HUES6 (cell line): ENCODE measurements at regions not wholly inside any gene's neighbourhood (a gene's known extent, or its start where the extent isn't known, plus 50 kb on each side); places are given as distances from the start of the nearest gene placed in this dataset.
"Not testable (repeated sequence)": the region's sequence is repeated elsewhere in the genome, so short reads cannot be mapped to it uniquely, and the experiment has no call there.

Experiments used
- H3K27ac ChIP-seq: 2 replicates; pipeline ENCODE4 v1.7.0; 2013; ENCODE audit warnings: low read depth, mild to moderate bottlenecking, low read length, inconsistent platforms
- H3K27me3 ChIP-seq: 2 replicates; pipeline ENCODE4 v1.6.1; 2013; ENCODE audit warnings: low read length; ENCODE audit not compliant: control insufficient read depth, insufficient read depth
- H3K36me3 ChIP-seq: 2 replicates; pipeline ENCODE4 v1.6.1; 2013; ENCODE audit warnings: low read length; ENCODE audit not compliant: control insufficient read depth, insufficient read depth
- H3K4me1 ChIP-seq: 2 replicates; pipeline ENCODE4 v1.6.1; 2013; ENCODE audit warnings: low read length; ENCODE audit not compliant: control insufficient read depth, insufficient read depth
- H3K4me3 ChIP-seq: 2 replicates; pipeline ENCODE4 v1.5.1; 2013; ENCODE audit warnings: low read depth, low read length
- H3K9ac ChIP-seq: one replicate; pipeline ENCODE4 v1.6.1; 2013; ENCODE audit warnings: mild to moderate bottlenecking, low read length
- H3K9me3 ChIP-seq: 2 replicates; pipeline ENCODE4 v1.6.1; 2013; ENCODE audit warnings: low read depth, low read length; ENCODE audit not compliant: control insufficient read depth, insufficient read depth

DNA sequence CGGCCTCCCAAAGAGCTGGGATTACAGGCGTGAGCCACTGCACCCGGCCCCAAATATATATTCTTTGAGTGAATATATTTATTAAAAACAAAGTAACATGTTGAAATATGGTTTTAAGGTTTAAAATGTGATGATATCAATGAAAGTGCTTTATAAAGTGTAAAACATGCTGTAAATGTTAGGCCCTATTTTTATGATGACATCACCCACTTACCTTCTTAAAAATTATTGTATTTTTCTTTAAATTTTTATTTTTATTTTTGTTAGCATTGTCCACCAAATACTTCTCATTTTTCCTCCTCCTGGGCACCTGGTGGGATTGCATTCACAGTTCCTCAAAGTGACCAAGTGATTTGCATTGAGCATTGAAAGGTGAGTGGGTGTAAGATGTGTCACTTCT, 152.6 kb upstream of the TBX3 start:
- Histone ChIP-seq H3K36me3 (no peaks in the 10 kb centered on the region), H3K9ac (no peak overlapping the region), H3K27me3 (no peaks in the 10 kb centered on the region), H3K4me3 (no peak overlapping the region), H3K9me3 (peaks cover 13% of the 10 kb centered on the region), H3K4me1 (no peaks in the 10 kb centered on the region; the same call in 1 of the 2 replicates), H3K27ac (no peak overlapping the region)

DNA sequence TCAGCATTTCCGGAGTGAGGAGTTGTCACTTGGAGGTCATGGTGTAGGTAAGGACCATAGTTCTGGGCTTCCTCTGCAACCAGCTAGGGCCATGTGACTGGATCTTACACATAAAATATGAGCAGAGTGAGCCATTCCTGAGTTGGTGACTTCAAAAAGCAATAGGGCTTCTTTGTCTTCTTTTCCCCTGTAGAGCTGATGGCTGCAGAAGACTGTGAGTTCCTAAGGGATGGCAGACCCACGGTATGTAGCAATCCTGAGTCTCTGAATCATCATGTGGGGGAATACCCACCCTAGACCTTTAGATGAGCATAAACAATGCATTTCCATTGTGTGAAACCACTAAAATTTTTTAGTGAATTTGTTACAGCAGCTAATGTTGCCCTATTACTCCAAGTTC, 151.1 kb upstream of the TBX3 start:
- no peak overlapping the region for H3K27ac ChIP-seq
- H3K4me1 ChIP-seq, result no peaks in the 10 kb centered on the region; the same call in 1 of the 2 replicates
- no peak overlapping the region for H3K4me3 ChIP-seq
- no peaks in the 10 kb centered on the region for H3K36me3 ChIP-seq
- H3K27me3 ChIP-seq, result no peaks in the 10 kb centered on the region
- peaks cover 13% of the 10 kb centered on the region for H3K9me3 ChIP-seq
- no peak overlapping the region for H3K9ac ChIP-seq

DNA sequence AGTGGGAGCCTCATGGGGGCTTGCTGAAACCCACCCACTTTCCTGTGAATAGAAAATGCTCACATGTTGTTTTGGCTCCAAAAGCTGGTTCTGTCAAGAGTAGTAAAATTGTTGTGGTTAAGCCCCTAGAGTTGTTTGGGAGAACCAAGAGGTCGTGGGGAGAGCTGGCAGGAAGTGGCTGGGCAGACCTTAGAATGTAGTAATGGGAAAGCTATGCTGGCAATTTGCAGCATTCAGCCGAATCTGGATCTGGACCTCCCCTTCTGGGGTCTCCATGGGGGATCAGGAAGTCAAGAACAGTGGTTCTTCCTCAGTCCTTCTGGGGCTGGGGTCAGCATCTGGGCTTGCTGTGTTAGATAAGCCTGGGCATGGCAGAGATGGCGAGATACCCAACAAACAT, 150.6 kb upstream of the TBX3 start:
- peaks cover 13% of the 10 kb centered on the region for H3K9me3 ChIP-seq
- H3K36me3 ChIP-seq, result no peaks in the 10 kb centered on the region
- H3K9ac ChIP-seq, result no peak overlapping the region
- H3K4me3 ChIP-seq, result no peak overlapping the region
- H3K4me1 ChIP-seq, result no peaks in the 10 kb centered on the region; the same call in 1 of the 2 replicates
- no peak overlapping the region for H3K27ac ChIP-seq
- H3K27me3 ChIP-seq, result no peaks in the 10 kb centered on the region

DNA sequence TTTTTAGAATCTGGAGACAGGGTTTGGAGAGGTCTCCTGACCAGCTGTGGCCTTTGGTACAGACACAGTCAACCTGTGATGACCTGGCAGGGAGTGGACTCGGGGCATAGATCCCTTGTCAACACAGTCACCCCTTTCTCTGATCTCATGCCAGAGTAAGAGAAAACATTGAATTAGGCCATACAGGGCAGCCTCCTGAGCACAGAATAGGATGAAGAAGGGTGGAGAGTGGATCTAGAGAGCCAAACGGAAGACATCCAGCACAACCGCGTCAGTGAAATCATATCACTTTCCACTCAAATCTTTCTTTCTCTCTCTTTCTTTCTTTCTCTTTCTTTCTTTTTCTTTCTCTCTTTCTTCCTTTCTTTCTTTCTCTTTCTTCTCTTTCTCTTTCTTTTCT, 145.9 kb upstream of the TBX3 start:
- no peak overlapping the region for H3K4me3 ChIP-seq
- 0 out of 2 replicates have a peak, but pooled peaks cover under 1% of the 10 kb centered on the region for H3K9me3 ChIP-seq
- no peaks in the 10 kb centered on the region for H3K27me3 ChIP-seq
- no peak overlapping the region for H3K9ac ChIP-seq
- H3K27ac ChIP-seq, result no peak overlapping the region
- no peaks in the 10 kb centered on the region for H3K36me3 ChIP-seq
- H3K4me1 ChIP-seq, result no peaks in the 10 kb centered on the region; the same call in 1 of the 2 replicates

DNA sequence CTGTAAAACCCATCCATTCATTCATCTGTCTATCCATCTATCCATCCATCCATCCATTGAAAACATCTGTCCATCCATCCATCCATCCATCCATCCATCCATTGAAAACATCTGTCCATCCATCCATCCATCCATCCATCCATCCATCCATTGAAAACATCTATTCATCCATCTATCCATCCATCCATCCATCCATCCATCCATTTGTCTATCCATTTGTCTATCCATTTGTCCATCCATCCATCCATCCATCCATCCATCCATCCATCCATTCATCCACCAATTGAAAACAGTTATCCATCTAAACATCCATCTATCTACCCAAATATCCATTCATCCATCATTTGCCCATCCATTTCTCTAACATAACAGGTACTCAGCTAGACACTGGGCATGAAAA, 145.3 kb upstream of the TBX3 start:
- not testable (repeated sequence) for H3K36me3 ChIP-seq, H3K9me3 ChIP-seq, H3K9ac ChIP-seq, H3K27me3 ChIP-seq, H3K27ac ChIP-seq, H3K4me1 ChIP-seq, H3K4me3 ChIP-seq

DNA sequence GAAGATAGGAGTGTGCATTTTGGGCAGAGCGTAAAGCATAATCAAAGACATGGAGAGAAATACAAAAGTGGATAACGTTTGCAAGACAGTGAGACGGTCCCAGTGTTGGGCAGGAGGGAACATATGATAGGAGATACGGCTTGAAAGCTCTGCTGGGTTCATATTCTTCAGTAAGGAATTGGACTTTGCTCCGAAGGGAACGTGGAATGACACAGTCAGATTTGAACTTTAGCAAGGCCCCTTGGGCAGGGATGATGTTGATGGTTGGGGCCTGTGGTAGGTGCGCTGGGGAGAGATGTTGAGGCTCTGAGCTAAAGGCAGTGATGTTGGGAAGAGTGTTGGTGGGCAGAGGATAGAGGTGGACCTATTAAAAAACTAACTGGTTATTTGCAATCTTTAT, 143.5 kb upstream of the TBX3 start:
- Histone ChIP-seq H3K36me3 (no peaks in the 10 kb centered on the region), H3K4me1 (no peaks in the 10 kb centered on the region), H3K27me3 (no peaks in the 10 kb centered on the region), H3K27ac (no peak overlapping the region), H3K9ac (no peak overlapping the region), H3K9me3 (no peaks in the 10 kb centered on the region), H3K4me3 (no peak overlapping the region)

DNA sequence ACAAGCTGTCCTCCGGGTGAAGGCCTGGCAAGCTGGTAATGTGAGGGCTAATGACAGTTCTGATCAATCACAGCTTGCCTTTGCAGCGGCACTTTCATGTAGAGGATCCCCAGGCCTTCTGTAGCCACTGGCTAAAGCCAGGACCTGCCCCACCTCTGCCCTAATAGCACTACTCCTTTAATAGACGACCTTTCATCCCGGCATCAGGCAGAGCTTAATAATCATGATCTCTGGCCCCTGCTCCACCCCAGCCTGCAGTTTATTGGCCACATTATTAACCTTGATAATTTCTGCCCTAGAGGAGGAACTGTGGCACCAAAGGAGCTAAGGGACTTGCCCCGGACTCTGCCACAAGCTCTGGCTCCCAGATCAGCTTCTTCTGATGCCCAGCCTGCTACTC, 142.3 kb upstream of the TBX3 start:
- Histone ChIP-seq H3K9me3 (no peaks in the 10 kb centered on the region), H3K9ac (no peak overlapping the region), H3K36me3 (no peaks in the 10 kb centered on the region), H3K27ac (no peak overlapping the region), H3K27me3 (no peaks in the 10 kb centered on the region), H3K4me3 (no peak overlapping the region), H3K4me1 (no peaks in the 10 kb centered on the region)

DNA sequence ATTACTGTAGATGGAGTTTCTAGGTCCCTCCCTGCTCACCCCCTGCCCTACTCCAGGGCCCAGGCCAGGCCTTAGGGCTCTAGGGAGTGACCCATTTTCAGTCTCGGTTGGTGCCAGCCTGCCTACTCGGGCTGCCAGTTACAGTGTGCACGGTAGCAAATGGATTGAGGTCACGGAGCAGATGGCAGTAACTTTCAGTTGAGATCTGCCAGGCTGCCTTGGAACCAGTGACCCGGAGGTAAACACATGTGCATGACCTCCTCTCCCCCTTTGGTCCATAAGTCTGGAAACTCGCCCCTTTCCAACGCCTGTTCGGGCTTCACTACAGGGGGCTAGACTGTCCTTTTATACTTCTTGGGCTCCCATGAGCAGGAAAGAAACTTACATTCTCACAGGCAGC, 139.7 kb upstream of the TBX3 start:
- Histone ChIP-seq H3K4me1 (no peaks in the 10 kb centered on the region; the same call in 1 of the 2 replicates), H3K9ac (no peak overlapping the region), H3K36me3 (no peaks in the 10 kb centered on the region), H3K4me3 (no peak overlapping the region), H3K27me3 (no peaks in the 10 kb centered on the region), H3K9me3 (no peaks in the 10 kb centered on the region), H3K27ac (no peak overlapping the region)

DNA sequence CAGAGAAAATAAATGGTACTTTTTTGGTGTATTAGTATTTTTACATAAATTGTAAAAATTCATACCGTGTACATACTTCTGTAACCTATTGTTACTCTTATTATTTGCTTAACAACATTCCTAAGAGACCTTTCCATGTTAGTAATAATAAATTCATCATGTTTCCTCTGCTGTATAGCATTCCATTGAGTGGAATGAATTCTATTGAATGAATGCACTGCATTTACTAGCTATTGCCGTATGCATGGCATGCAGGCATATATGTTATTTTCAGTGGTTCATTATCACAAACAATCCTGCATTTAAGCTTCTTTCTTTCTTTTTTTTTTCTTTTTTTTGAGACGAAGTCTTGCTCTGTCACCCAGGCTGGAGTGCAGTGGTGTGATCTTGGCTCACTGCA, 137.6 kb upstream of the TBX3 start:
- Histone ChIP-seq H3K27ac (no peak overlapping the region), H3K36me3 (no peaks in the 10 kb centered on the region), H3K9me3 (no peaks in the 10 kb centered on the region), H3K27me3 (no peaks in the 10 kb centered on the region), H3K9ac (no peak overlapping the region), H3K4me1 (peaks cover 5% of the 10 kb centered on the region; the same call in 1 of the 2 replicates), H3K4me3 (no peak overlapping the region)

DNA sequence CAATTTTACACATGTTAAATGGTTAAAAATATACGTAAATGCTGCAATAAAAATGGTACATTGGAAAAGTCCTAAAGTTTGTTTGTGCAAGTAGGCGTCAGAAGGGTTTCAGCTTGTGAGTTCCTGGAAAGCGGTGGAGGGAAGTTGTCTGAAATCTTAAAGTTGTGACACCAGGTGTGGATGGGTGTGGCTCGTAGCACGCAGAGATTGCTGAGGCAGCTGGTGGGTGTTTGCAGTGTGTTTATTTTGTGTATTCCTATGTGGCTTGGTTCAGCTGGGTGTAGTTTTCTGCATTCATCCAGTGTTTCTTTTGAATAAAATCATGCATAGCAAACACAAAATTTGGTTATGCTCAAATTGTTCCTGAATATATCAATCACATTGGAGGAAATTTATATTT, 136.8 kb upstream of the TBX3 start:
- Histone ChIP-seq H3K9ac (no peak overlapping the region), H3K4me1 (peaks cover 5% of the 10 kb centered on the region; the same call in 1 of the 2 replicates), H3K27ac (no peak overlapping the region), H3K9me3 (no peaks in the 10 kb centered on the region), H3K27me3 (no peaks in the 10 kb centered on the region), H3K36me3 (no peaks in the 10 kb centered on the region), H3K4me3 (no peak overlapping the region)

DNA sequence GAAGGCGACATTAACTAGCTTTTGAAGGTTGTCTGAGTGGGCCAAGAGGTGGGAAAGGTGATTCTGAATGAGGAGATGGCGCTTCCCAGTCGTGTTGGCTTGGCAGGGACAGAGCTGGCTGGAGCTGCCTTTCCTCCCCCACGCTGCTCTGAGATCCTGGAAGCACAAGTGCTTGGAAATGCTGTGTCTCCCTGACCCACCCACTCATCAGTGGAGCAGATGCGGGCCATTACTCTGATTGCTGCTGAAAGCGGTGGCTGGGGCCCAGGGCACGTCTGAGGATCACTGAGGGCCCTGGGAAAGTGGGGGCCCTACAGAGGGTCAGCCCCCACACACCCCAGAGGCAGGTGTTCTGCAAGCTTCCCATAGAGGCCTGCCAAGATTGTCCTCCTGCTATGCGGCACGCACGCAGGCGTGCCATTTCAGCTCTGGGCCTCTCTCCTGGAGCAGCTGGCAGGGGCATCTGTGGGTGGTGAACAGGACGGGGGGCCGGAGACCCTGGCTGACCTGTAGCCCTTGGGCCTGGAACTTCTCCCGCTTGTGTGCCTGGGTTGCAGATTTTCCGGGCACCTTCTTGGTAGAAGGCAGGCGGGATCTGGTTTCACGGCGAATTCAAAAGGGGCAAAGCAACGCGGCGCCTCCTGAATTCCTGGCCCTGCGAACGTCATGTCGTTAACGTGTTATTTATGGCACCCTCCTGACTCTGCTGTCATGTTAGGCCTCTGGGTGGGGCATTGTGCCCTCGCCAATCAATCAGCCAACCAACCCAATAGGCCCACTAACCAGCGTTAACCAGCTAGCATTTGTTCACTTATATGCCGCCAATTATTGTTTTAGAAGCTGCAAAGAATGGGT, 133.8 kb upstream of the TBX3 start:
- no peaks in the 10 kb centered on the region for H3K27me3 ChIP-seq
- H3K4me1 ChIP-seq, result peaks cover 13% of the 10 kb centered on the region
- H3K36me3 ChIP-seq, result no peaks in the 10 kb centered on the region
- H3K27ac ChIP-seq, result no peak overlapping the region
- no peaks in the 10 kb centered on the region for H3K9me3 ChIP-seq
- H3K4me3 ChIP-seq, result no peak overlapping the region
- H3K9ac ChIP-seq, result no peak overlapping the region
